ENCODE measurements at regions not wholly inside any gene's neighbourhood (a gene's known extent, or its start where the extent isn't known, plus 50 kb on each side); places are given as distances from the start of the nearest gene placed in this dataset.

GRCh38 chr11:23687991-23688390 lies 808.9 kb upstream of the LUZP2 start:
- no peak for TF ChIP-seq CTCF (conservative IDR thresholded peaks at IDR 0.05; ENCODE audit: control insufficient read depth, insufficient read depth, low read depth, low read length)
- H3K4me3 ChIP-seq (ENCODE audit: control insufficient read depth, low read depth, low read length) = no peak overlapping the region
- no peak for DNase-seq (ENCODE audit: low read depth)

- DNase-seq (ENCODE audit: low read depth) = no peak
- no peak for TF ChIP-seq CTCF (conservative IDR thresholded peaks at IDR 0.05; ENCODE audit: control insufficient read depth, insufficient read depth, low read depth, low read length)
- no peak overlapping the region for H3K4me3 ChIP-seq (ENCODE audit: control insufficient read depth, low read depth, low read length)
Observed at GRCh38 chr11:23688411-23688810, 808.4 kb upstream of the LUZP2 start.

- TF ChIP-seq CTCF (conservative IDR thresholded peaks at IDR 0.05; ENCODE audit: control insufficient read depth, insufficient read depth, low read depth, low read length) = no peak
- DNase-seq (ENCODE audit: low read depth) = peak; percentile 73
- H3K4me3 ChIP-seq (ENCODE audit: control insufficient read depth, low read depth, low read length) = no peak overlapping the region
Observed at GRCh38 chr11:23688835-23689234, 808.0 kb upstream of the LUZP2 start.

- H3K4me3 ChIP-seq (ENCODE audit: control insufficient read depth, low read depth, low read length) = no peak overlapping the region
- DNase-seq (ENCODE audit: low read depth) = no peak
- no peak for TF ChIP-seq CTCF (conservative IDR thresholded peaks at IDR 0.05; ENCODE audit: control insufficient read depth, insufficient read depth, low read depth, low read length)
Observed at GRCh38 chr11:23696688-23697415, 800.0 kb upstream of the LUZP2 start.

GRCh38 chr11:23704183-23704582 lies 792.7 kb upstream of the LUZP2 start:
- no peak overlapping the region for H3K4me3 ChIP-seq (ENCODE audit: control insufficient read depth, low read depth, low read length)
- DNase-seq (ENCODE audit: low read depth) = no peak

GRCh38 chr11:23711981-23712380 lies 784.9 kb upstream of the LUZP2 start:
- no peak overlapping the region for H3K4me3 ChIP-seq (ENCODE audit: control insufficient read depth, low read depth, low read length)
- no peak for TF ChIP-seq CTCF (conservative IDR thresholded peaks at IDR 0.05; ENCODE audit: control insufficient read depth, insufficient read depth, low read depth, low read length)
- no peak for DNase-seq (ENCODE audit: low read depth)

More at GRCh38 chr11:23704183-23704582, 792.7 kb upstream of the LUZP2 start:
- TF ChIP-seq CTCF (conservative IDR thresholded peaks at IDR 0.05; ENCODE audit: control insufficient read depth, insufficient read depth, low read depth, low read length) = no peak
